Suprapubic skin (tissue), 3 donors: ENCODE measurements at regions not wholly inside any gene's neighbourhood (a gene's known extent, or its start where the extent isn't known, plus 50 kb on each side); places are given as distances from the start of the nearest gene placed in this dataset.

Experiments
- EP300 ChIP-seq: sonication (generic); formaldehyde crosslinking; IDR thresholded peaks from one replicate; pipeline ENCODE4 v1.6.1; 2017; ENCODE audit warnings: antibody characterized with exemption
- POLR2A ChIP-seq, 2 donors: fragments of 450-650 bp; IDR thresholded peaks; one replicate each; pipeline ENCODE4 v1.6.1; 2017; ENCODE audit warnings: antibody characterized with exemption in 2 of 2, mild to moderate bottlenecking in 2 of 2, moderate library complexity in 2 of 2
- TF ChIP-seq, protein P1 (sequence below), 2 donors: fragments of 200-600 bp in 1 of 2; fragments of 450-650 bp in 1 of 2; sonication (generic) in 1 of 2; IDR thresholded peaks; one replicate each; pipeline ENCODE4 v1.5.1; 2016 to 2019; ENCODE audit warnings: antibody characterized with exemption in 2 of 2, mild to moderate bottlenecking in 1 of 2, moderate library complexity in 1 of 2

GRCh38 chr5:156239800-156240199, 87.2 kb upstream of the SGCD start:
- TF ChIP-seq, protein P1, sequence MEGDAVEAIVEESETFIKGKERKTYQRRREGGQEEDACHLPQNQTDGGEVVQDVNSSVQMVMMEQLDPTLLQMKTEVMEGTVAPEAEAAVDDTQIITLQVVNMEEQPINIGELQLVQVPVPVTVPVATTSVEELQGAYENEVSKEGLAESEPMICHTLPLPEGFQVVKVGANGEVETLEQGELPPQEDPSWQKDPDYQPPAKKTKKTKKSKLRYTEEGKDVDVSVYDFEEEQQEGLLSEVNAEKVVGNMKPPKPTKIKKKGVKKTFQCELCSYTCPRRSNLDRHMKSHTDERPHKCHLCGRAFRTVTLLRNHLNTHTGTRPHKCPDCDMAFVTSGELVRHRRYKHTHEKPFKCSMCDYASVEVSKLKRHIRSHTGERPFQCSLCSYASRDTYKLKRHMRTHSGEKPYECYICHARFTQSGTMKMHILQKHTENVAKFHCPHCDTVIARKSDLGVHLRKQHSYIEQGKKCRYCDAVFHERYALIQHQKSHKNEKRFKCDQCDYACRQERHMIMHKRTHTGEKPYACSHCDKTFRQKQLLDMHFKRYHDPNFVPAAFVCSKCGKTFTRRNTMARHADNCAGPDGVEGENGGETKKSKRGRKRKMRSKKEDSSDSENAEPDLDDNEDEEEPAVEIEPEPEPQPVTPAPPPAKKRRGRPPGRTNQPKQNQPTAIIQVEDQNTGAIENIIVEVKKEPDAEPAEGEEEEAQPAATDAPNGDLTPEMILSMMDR (IDR thresholded peaks at IDR 0.05) = no peak
- TF ChIP-seq POLR2A (IDR thresholded peaks at IDR 0.05) (no peak), EP300 (no peak)
